HEK293 (cell line): ENCODE measurements at regions not wholly inside any gene's neighbourhood (a gene's known extent, or its start where the extent isn't known, plus 50 kb on each side); places are given as distances from the start of the nearest gene placed in this dataset.

Experiments used
- CTCF ChIA-PET: fragments of 350-600 bp; formaldehyde crosslinking; extraction: SDS; loops from one replicate; lab custom pipeline; 2021; ENCODE audit warnings: antibody characterized with exemption; lab: Yijun Ruan, JAX
- POLR2A ChIA-PET: fragments of 300-600 bp; formaldehyde crosslinking; extraction: SDS; loops from one replicate; lab custom pipeline; 2020; ENCODE audit warnings: antibody characterized with exemption, inconsistent platforms; lab: Yijun Ruan, JAX
- H3K27ac ChIP-seq: fragments of 200-500 bp; sonication (Bioruptor generic); 2 replicates; pipeline ENCODE4 v1.5.1; 2014; ENCODE audit warnings: low read depth, low read length, control low read depth, inconsistent platforms; ENCODE audit errors: extremely low read depth
- H3K36me3 ChIP-seq, 2 experiments: fragments of 200-500 bp in 1 of 2; sonication (Bioruptor generic) in 1 of 2; 1 replicate in 1 of 2; 2 replicates in 1 of 2; pipeline ENCODE4 v1.5.1; 2014 to 2017; ENCODE audit warnings: inconsistent platforms in 2 of 2, low read length in 2 of 2; ENCODE audit not compliant: control insufficient read depth in 2 of 2, insufficient read depth in 1 of 2
- H3K4me1 ChIP-seq: fragments of 200-500 bp; sonication (Bioruptor generic); 2 replicates; pipeline ENCODE4 v1.5.1; 2014; ENCODE audit warnings: mild to moderate bottlenecking, low read length, inconsistent platforms; ENCODE audit not compliant: control insufficient read depth, insufficient read depth
- H3K4me3 ChIP-seq: 2 replicates; pipeline ENCODE4 v1.5.1; 2011; ENCODE audit warnings: low read depth, mild to moderate bottlenecking, control low read depth, low read length, moderate library complexity
- H3K9me3 ChIP-seq: fragments of 200-500 bp; sonication (Bioruptor generic); 2 replicates; pipeline ENCODE4 v1.5.1; 2014; ENCODE audit warnings: low read depth, low read length, inconsistent platforms; ENCODE audit not compliant: control insufficient read depth, insufficient read depth
- ELK4 ChIP-seq: IDR thresholded peaks from 2 replicates; pipeline ENCODE4 v1.6.1; 2011; ENCODE audit warnings: mild to moderate bottlenecking, low read depth, low read length, borderline replicate concordance
- KLF1 ChIP-seq: fragments of 450-650 bp; formaldehyde crosslinking; IDR thresholded peaks from 2 replicates; pipeline ENCODE4 v1.5.1; 2016; ENCODE audit warnings: missing biosample characterization, missing genetic modification characterization
- MEIS1 ChIP-seq: sonication (generic); formaldehyde crosslinking; IDR thresholded peaks from 2 replicates; pipeline ENCODE4 v1.8.1; 2022; ENCODE audit warnings: missing genetic modification reagents, mild to moderate bottlenecking, borderline replicate concordance
- PRDM6 ChIP-seq: fragments of 450-650 bp; formaldehyde crosslinking; IDR thresholded peaks from 2 replicates; pipeline ENCODE4 v1.5.1; 2017; ENCODE audit warnings: missing biosample characterization, missing genetic modification characterization
- SALL2 ChIP-seq: fragments of 450-650 bp; formaldehyde crosslinking; IDR thresholded peaks from 2 replicates; pipeline ENCODE4 v1.5.0; 2017; ENCODE audit warnings: missing biosample characterization, mild to moderate bottlenecking, missing genetic modification characterization, borderline replicate concordance
- SP2 ChIP-seq: fragments of 450-650 bp; formaldehyde crosslinking; IDR thresholded peaks from 2 replicates; pipeline ENCODE4 v1.5.1; 2016; ENCODE audit warnings: missing biosample characterization, missing genetic modification characterization
- TRIM28 ChIP-seq: IDR thresholded peaks from 2 replicates; pipeline ENCODE4 v1.6.1; 2011; ENCODE audit warnings: low read length, control low read depth, borderline replicate concordance
- ZFP37 ChIP-seq: fragments of 450-650 bp; formaldehyde crosslinking; IDR thresholded peaks from 2 replicates; pipeline ENCODE4 v1.5.1; 2016; ENCODE audit warnings: missing biosample characterization, missing genetic modification characterization
- ZFP69B ChIP-seq: fragments of 450-650 bp; formaldehyde crosslinking; IDR thresholded peaks from 2 replicates; pipeline ENCODE4 v1.5.1; 2016; ENCODE audit warnings: missing biosample characterization, missing genetic modification characterization
- ZNF114 ChIP-seq: fragments of 450-650 bp; formaldehyde crosslinking; IDR thresholded peaks from 2 replicates; pipeline ENCODE4 v1.5.0; 2017; ENCODE audit warnings: missing biosample characterization, missing genetic modification characterization
- ZNF155 ChIP-seq: fragments of 450-650 bp; formaldehyde crosslinking; IDR thresholded peaks from 2 replicates; pipeline ENCODE4 v1.5.1; 2016; ENCODE audit warnings: missing biosample characterization, missing genetic modification characterization
- ZNF341 ChIP-seq: fragments of 450-650 bp; formaldehyde crosslinking; IDR thresholded peaks from 2 replicates; pipeline ENCODE4; 2016; ENCODE audit warnings: low read depth, missing biosample characterization, missing genetic modification characterization
- ZNF354C ChIP-seq: fragments of 450-650 bp; formaldehyde crosslinking; IDR thresholded peaks from 2 replicates; pipeline ENCODE4 v1.5.1; 2016; ENCODE audit warnings: missing biosample characterization, missing genetic modification characterization, low read depth, borderline replicate concordance
- ZNF366 ChIP-seq: fragments of 450-650 bp; formaldehyde crosslinking; conservative IDR thresholded peaks from 2 replicates; pipeline ENCODE4 v1.5.1; 2016; ENCODE audit warnings: missing biosample characterization, missing genetic modification characterization
- ZNF394 ChIP-seq: fragments of 450-650 bp; formaldehyde crosslinking; IDR thresholded peaks from 2 replicates; pipeline ENCODE4 v1.5.1; 2016; ENCODE audit warnings: missing biosample characterization, missing genetic modification characterization, mild to moderate bottlenecking, moderate library complexity, borderline replicate concordance
- ZNF404 ChIP-seq: fragments of 450-650 bp; formaldehyde crosslinking; IDR thresholded peaks from 2 replicates; pipeline ENCODE4 v1.5.1; 2017; ENCODE audit warnings: missing biosample characterization, missing genetic modification characterization
- ZNF426 ChIP-seq: fragments of 450-650 bp; formaldehyde crosslinking; IDR thresholded peaks from 2 replicates; pipeline ENCODE4 v1.5.1; 2017; ENCODE audit warnings: missing biosample characterization, missing genetic modification characterization, mild to moderate bottlenecking, inconsistent platforms, moderate library complexity
- ZNF449 ChIP-seq: fragments of 450-650 bp; formaldehyde crosslinking; IDR thresholded peaks from 2 replicates; pipeline ENCODE4 v1.5.1; 2017; ENCODE audit warnings: missing biosample characterization, mild to moderate bottlenecking, missing genetic modification characterization, moderate library complexity
- ZNF521 ChIP-seq: fragments of 450-650 bp; formaldehyde crosslinking; IDR thresholded peaks from 2 replicates; pipeline ENCODE4 v1.5.1; 2017; ENCODE audit warnings: missing biosample characterization, mild to moderate bottlenecking, missing genetic modification characterization
- ZNF571 ChIP-seq: fragments of 450-650 bp; formaldehyde crosslinking; IDR thresholded peaks from 2 replicates; pipeline ENCODE4 v1.5.0; 2017; ENCODE audit warnings: missing biosample characterization, missing genetic modification characterization
- ZNF626 ChIP-seq: fragments of 450-650 bp; sonication (Bioruptor Pico); formaldehyde crosslinking; IDR thresholded peaks from 2 replicates; pipeline ENCODE4 v1.5.1; 2018; ENCODE audit warnings: missing biosample characterization, missing genetic modification characterization, inconsistent platforms
- ZNF654 ChIP-seq: fragments of 450-650 bp; formaldehyde crosslinking; IDR thresholded peaks from 2 replicates; pipeline ENCODE4 v1.5.1; 2016; ENCODE audit warnings: low read depth, missing biosample characterization, missing genetic modification characterization
- ZNF707 ChIP-seq: fragments of 450-650 bp; formaldehyde crosslinking; IDR thresholded peaks from 2 replicates; pipeline ENCODE4 v1.5.1; 2016; ENCODE audit warnings: missing biosample characterization, missing genetic modification characterization
- ZNF776 ChIP-seq: fragments of 450-650 bp; formaldehyde crosslinking; IDR thresholded peaks from 2 replicates; pipeline ENCODE4 v1.5.0; 2017; ENCODE audit warnings: missing biosample characterization, missing genetic modification characterization, borderline replicate concordance
- ZSCAN30 ChIP-seq: fragments of 450-650 bp; IDR thresholded peaks from 2 replicates; pipeline ENCODE4 v1.5.1; 2018; ENCODE audit warnings: missing biosample characterization, mild to moderate bottlenecking, missing genetic modification characterization, moderate library complexity
- ZXDB ChIP-seq: fragments of 450-650 bp; formaldehyde crosslinking; IDR thresholded peaks from 2 replicates; pipeline ENCODE4 v1.5.1; 2016; ENCODE audit warnings: missing biosample characterization, missing genetic modification characterization
- TF ChIP-seq, protein P1 (sequence below): fragments of 450-650 bp; formaldehyde crosslinking; IDR thresholded peaks from 2 replicates; pipeline ENCODE4 v1.5.1; 2016; ENCODE audit warnings: missing biosample characterization, missing genetic modification characterization
- TF ChIP-seq, protein P2 (sequence below): fragments of 450-650 bp; formaldehyde crosslinking; IDR thresholded peaks from 2 replicates; pipeline ENCODE4 v1.5.1; 2016; ENCODE audit warnings: missing biosample characterization, missing genetic modification characterization

GRCh38 chr1:76015478-76016103, 59.0 kb upstream of the ST6GALNAC3 start (continued):
- TF ChIP-seq PRDM6 (tag by site-specific recombination) (no peak), ZNF155 (tag by site-specific recombination) (no peak), ZNF366 (no peak), ZNF626 (tag by site-specific recombination) (no peak), ZNF571 (tag by site-specific recombination) (no peak)

GRCh38 chr1:76018045-76018444, 56.5 kb upstream of the ST6GALNAC3 start:
- Histone ChIP-seq H3K4me3 (no peak overlapping the region), H3K27ac (no peak overlapping the region), H3K4me1 (peaks cover 2% of the 10 kb centered on the region; the same call in 1 of the 2 replicates), H3K36me3 (no peaks in the 10 kb centered on the region), H3K9me3 (no peaks in the 10 kb centered on the region)
- TF ChIP-seq ZSCAN30 (no peak), MEIS1 (CRISPR knock-in tag) (no peak), ZFP69B (tag by site-specific recombination) (no peak), KLF1 (tag by site-specific recombination) (no peak), ZNF354C (no peak), ZNF426 (tag by site-specific recombination) (no peak), ZNF341 (tag by site-specific recombination) (no peak), ZNF776 (tag by site-specific recombination) (no peak), ZFP37 (no peak), ZXDB (tag by site-specific recombination) (no peak), ZNF366 (no peak), ZNF114 (no peak), ZNF404 (tag by site-specific recombination) (no peak), SALL2 (no peak), ZNF707 (tag by site-specific recombination) (no peak), ZNF155 (tag by site-specific recombination) (no peak), ZNF394 (tag by site-specific recombination) (no peak), TRIM28 (no peak), ZNF654 (tag by site-specific recombination) (no peak)
- TF ChIP-seq, protein P1, sequence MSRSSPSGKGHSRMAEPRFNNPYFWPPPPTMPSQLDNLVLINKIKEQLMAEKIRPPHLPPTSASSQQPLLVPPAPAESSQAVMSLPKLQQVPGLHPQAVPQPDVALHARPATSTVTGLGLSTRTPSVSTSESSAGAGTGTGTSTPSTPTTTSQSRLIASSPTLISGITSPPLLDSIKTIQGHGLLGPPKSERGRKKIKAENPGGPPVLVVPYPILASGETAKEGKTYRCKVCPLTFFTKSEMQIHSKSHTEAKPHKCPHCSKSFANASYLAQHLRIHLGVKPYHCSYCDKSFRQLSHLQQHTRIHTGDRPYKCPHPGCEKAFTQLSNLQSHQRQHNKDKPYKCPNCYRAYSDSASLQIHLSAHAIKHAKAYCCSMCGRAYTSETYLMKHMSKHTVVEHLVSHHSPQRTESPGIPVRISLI (tag by site-specific recombination), result no peak
- POLR2A ChIA-PET, result no interaction called here
- CTCF ChIA-PET, result no interaction called here

DNA sequence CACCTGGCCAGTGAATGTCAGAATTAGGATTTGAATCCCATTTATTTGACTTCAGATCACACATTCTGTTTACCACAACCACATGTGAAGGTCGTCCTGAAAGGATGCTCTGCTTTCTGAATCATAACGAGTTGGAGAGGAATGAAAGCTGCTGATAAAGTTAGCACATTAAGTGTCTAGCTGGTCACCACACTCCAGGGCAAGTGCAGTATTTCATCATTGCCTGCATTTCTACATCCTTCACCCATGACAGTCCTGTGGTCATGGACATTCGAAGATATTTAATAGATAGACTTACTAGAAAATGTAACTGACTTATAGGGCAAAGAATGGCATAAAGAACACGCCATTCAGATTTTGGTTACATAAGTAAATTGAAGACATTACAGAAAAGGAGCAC, 52.7 kb upstream of the ST6GALNAC3 start:
- no peaks in the 10 kb centered on the region for H3K36me3 ChIP-seq
- TF ChIP-seq ZNF449 (tag by site-specific recombination) (no peak), ZNF521 (no peak), ELK4 (no peak), SP2 (no peak)
- TF ChIP-seq, protein P2, sequence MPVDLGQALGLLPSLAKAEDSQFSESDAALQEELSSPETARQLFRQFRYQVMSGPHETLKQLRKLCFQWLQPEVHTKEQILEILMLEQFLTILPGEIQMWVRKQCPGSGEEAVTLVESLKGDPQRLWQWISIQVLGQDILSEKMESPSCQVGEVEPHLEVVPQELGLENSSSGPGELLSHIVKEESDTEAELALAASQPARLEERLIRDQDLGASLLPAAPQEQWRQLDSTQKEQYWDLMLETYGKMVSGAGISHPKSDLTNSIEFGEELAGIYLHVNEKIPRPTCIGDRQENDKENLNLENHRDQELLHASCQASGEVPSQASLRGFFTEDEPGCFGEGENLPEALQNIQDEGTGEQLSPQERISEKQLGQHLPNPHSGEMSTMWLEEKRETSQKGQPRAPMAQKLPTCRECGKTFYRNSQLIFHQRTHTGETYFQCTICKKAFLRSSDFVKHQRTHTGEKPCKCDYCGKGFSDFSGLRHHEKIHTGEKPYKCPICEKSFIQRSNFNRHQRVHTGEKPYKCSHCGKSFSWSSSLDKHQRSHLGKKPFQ, result no peak
- CTCF ChIA-PET, result interaction anchor here (0.8 to 1.8 kb wide), 2 partner anchors 13 to 27 kb away, joined by 4 to 5 read pairs; no protein-coding TSS in a partner anchor
- H3K9me3 ChIP-seq, result no peaks in the 10 kb centered on the region
- no peak overlapping the region for H3K4me3 ChIP-seq
- POLR2A ChIA-PET, result no interaction called here
- no peak overlapping the region for H3K27ac ChIP-seq
- peaks cover 4% of the 10 kb centered on the region; the same call in 1 of the 2 replicates for H3K4me1 ChIP-seq
